ENCODE measurements at regions not wholly inside any gene's neighbourhood (a gene's known extent, or its start where the extent isn't known, plus 50 kb on each side); places are given as distances from the start of the nearest gene placed in this dataset.

- ChIA-PET POLR2A (no interaction called here), CTCF (no interaction called here)
- Histone ChIP-seq H3K4me1 (ENCODE audit: control insufficient read depth, insufficient read depth, low read length) (no peaks in the 10 kb centered on the region), H3K9me3 (ENCODE audit: control insufficient read depth, insufficient read depth, low read depth, low read length) (peaks cover 26% of the 10 kb centered on the region), H3K4me3 (ENCODE audit: low read depth, low read length) (no peak overlapping the region), H3K36me3 (ENCODE audit: control insufficient read depth in 2 of 2, insufficient read depth in 1 of 2, low read length in 2 of 2) (peaks cover 0 to 14% of the 10 kb centered on the region in 2 experiments; a peak in 1 of 3 replicates), H3K27ac (ENCODE audit: extremely low read depth, low read depth, low read length) (no peak overlapping the region)
- no peak for TF ChIP-seq ZNF26 (tag by site-specific recombination; IDR thresholded peaks at IDR 0.05)
- no peak for TF ChIP-seq ZNF549 (tag by site-specific recombination; IDR thresholded peaks at IDR 0.05)
- TF ChIP-seq ZNF416 (tag by site-specific recombination; IDR thresholded peaks at IDR 0.05): no peak
- TF ChIP-seq ZNF223 (tag by site-specific recombination; IDR thresholded peaks at IDR 0.05): no peak
- TF ChIP-seq ZBTB49 (tag by site-specific recombination; IDR thresholded peaks at IDR 0.05; ENCODE audit: low read depth): no peak
- TF ChIP-seq KLF16 (tag by site-specific recombination; IDR thresholded peaks at IDR 0.05): no peak
- no peak for TF ChIP-seq ZBTB1 (tag by site-specific recombination; IDR thresholded peaks at IDR 0.05)
- TF ChIP-seq ZSCAN18 (tag by site-specific recombination; IDR thresholded peaks at IDR 0.05): no peak
- no peak for TF ChIP-seq PBX3 (CRISPR knock-in tag; IDR thresholded peaks at IDR 0.05)
- no peak for TF ChIP-seq ZNF24 (tag by site-specific recombination; IDR thresholded peaks at IDR 0.05)
- no peak for TF ChIP-seq ZNF175 (tag by site-specific recombination; IDR thresholded peaks at IDR 0.05)
- no peak for TF ChIP-seq SP2 (tag by site-specific recombination; IDR thresholded peaks at IDR 0.05)
- no peak for TF ChIP-seq ZNF19 (tag by site-specific recombination; IDR thresholded peaks at IDR 0.05; ENCODE audit: low read depth)
- no peak for TF ChIP-seq ZXDB (tag by site-specific recombination; IDR thresholded peaks at IDR 0.05)
Observed at GRCh38 chr19:27734496-27735220, 1478.3 kb downstream of the UQCRFS1 start.

DNA sequence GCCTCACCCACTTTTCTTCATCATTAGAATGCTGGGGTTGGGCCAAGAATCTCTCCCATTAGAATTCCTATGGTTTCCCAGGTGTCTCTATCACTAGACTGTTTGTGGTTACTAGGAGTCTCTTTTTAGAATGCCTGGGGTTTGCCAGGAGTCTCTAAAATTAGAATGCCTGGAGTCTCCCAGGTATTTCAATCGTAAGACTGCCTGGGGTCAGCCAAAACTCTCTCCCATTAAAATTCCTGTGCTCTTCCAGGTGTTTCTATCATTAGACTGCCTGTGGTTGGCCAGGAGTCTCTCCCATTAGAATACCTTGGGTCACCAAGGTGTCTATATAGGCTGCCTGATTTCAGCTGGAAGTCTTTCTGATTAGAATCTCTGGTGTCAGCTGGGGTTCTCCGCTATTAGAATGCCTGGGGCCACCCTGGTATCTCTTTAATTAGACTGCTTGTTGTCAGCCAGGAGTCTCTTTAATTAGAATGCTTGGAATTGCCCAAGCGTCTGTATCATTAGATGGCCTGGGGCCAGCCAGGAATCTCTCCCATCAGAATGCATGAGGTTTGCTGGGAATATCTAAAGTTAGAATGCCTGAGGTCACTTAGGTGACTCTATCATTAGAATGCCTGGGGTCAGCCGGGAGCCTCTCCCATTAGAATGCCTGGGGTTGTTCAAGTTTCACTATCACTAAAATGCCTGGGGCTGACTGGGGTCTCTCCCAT lies 1479.2 kb downstream of the UQCRFS1 start:
- Histone ChIP-seq H3K4me1 (ENCODE audit: control insufficient read depth, insufficient read depth, low read length) (no peaks in the 10 kb centered on the region), H3K36me3 (ENCODE audit: control insufficient read depth in 2 of 2, insufficient read depth in 1 of 2, low read length in 2 of 2) (peaks cover 0 to 14% of the 10 kb centered on the region in 2 experiments; a peak in 1 of 3 replicates), H3K9me3 (ENCODE audit: control insufficient read depth, insufficient read depth, low read depth, low read length) (peaks cover 30% of the 10 kb centered on the region), H3K4me3 (ENCODE audit: low read depth, low read length) (no peak overlapping the region), H3K27ac (ENCODE audit: extremely low read depth, low read depth, low read length) (no peak overlapping the region)
- CTCF ChIA-PET: no interaction called here
- TF ChIP-seq, protein P1, sequence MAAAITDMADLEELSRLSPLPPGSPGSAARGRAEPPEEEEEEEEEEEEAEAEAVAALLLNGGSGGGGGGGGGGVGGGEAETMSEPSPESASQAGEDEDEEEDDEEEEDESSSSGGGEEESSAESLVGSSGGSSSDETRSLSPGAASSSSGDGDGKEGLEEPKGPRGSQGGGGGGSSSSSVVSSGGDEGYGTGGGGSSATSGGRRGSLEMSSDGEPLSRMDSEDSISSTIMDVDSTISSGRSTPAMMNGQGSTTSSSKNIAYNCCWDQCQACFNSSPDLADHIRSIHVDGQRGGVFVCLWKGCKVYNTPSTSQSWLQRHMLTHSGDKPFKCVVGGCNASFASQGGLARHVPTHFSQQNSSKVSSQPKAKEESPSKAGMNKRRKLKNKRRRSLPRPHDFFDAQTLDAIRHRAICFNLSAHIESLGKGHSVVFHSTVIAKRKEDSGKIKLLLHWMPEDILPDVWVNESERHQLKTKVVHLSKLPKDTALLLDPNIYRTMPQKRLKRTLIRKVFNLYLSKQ (tag by site-specific recombination; IDR thresholded peaks at IDR 0.05; ENCODE audit: borderline replicate concordance): no peak
- POLR2A ChIA-PET: no interaction called here
